ENCODE measurements at regions not wholly inside any gene's neighbourhood (a gene's known extent, or its start where the extent isn't known, plus 50 kb on each side); places are given as distances from the start of the nearest gene placed in this dataset.
"Not testable (repeated sequence)": the region's sequence is repeated elsewhere in the genome, so short reads cannot be mapped to it uniquely, and the experiment has no call there.

DNA sequence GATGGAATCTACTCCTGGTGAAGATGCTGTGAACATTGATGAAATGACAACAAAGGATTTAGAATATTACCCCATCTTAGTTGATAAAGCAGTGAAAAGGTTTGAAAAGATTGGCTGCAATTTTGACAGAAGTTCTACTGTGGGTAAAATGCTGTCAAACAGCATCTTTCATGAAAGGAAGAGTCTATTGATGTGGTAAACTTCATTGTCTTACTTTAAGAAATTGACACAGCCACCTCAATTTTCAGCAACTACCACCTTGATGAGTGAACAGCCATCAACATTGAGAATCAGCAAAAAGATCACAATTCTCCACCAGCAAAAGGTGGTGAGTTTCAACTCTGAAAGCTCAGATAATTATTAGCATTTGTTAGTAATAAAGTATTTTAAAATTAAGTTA lies 310.3 kb upstream of the RBMS1 start:
- DNase-seq (ENCODE audit: low spot score), result no peak

DNA sequence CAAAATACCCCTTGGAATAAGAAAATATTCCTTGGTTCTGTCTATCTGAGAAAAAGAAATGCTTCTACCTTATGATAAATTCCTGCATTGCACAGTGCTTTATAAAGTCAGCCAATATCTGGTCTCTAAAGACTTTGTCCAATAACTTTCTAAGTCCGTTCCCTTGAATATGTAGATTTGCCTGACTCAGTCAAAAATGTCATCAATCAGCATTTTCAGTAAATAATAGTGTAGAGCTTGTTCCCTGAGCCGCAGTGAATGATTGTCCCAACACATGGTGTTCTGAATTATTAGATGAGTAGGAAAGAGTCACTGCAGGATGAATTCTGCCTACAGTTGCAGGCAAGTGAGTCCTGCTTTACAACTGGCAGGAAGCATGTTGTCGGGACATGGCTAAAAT lies 316.8 kb upstream of the RBMS1 start:
- DNase-seq (ENCODE audit: low spot score), result no peak

GRCh38 chr2:160812830-160813505 lies 319.4 kb upstream of the RBMS1 start:
- no peak for DNase-seq (ENCODE audit: low spot score)

- DNase-seq (ENCODE audit: low spot score), result no peak
These were observed 319.9 kb upstream of the RBMS1 start for GRCh38 chr2:160813506-160813858.

GRCh38 chr2:160816916-160817499 lies 323.4 kb upstream of the RBMS1 start:
- DNase-seq (ENCODE audit: low spot score), result no peak

GRCh38 chr2:160820691-160821090 lies 327.1 kb upstream of the RBMS1 start:
- no peak for DNase-seq (ENCODE audit: low spot score)

DNA sequence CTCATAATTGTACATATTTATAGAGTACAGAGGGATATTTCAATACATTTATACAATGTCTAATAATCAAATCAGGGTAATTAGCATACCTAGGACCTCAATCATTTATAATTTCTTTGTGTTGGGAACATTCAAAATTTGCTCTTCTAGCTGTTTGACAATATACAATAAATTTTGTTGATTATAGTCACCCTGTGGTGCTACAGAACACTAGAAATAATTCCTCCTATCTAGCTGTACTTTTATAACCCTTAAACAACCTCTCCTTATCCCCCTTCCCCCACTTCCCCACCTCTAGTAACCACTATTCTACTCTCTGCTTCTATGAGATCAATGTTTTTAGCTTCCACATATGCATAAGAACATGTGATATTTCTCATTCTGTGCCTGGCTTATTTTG lies 328.4 kb upstream of the RBMS1 start:
- no peak for DNase-seq (ENCODE audit: low spot score)

GRCh38 chr2:160825433-160825832 lies 331.8 kb upstream of the RBMS1 start:
- DNase-seq (ENCODE audit: low spot score), result no peak

- DNase-seq (ENCODE audit: low spot score), result no peak
These were observed 332.9 kb upstream of the RBMS1 start for GRCh38 chr2:160826496-160826895.

DNA sequence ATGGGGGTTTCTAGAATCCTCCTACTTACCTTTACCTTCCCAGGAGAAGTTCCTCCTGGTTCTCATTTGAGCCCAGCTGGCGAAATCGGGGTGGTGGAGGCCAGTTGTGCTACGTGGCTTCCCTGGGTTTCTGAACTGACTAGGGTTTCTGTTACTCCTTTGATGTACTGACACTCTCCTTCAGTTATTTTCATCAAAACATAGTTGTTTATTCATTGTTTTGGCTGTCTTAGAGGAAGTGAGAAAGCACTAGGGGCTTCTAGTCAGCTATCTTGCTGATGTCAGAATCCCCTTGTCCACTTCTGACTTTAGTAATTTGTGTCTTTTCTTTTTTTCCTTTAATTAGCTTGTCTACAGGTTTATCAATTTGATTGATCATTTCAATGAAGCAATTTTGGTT lies 332.2 kb upstream of the TANK start:
- no peak for DNase-seq (ENCODE audit: low spot score)

GRCh38 chr2:160832381-160832780 lies 327.8 kb upstream of the TANK start:
- DNase-seq (ENCODE audit: low spot score), result not testable (repeated sequence)

DNA sequence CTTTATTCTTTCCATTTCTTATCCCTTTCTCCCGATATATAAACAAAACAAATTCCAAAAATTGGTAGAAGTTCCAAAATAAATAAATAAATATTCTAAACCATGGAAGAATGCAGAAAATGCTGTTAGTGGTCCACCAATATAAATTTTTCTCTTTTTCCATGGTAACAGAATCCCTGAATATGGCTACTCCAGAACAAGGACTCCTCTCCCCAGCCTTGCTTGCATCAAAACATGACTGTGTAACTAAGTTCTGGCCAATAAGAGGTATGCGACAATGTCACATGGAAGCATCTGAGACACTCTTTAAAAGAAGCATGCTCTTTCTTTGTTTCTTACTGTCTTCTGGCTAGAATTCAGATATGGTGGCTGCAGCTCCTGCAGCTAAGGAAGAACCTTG lies 325.1 kb upstream of the TANK start:
- no peak for DNase-seq (ENCODE audit: low spot score)

- no peak for DNase-seq (ENCODE audit: low spot score)
These were observed 323.5 kb upstream of the TANK start for GRCh38 chr2:160836755-160837154.

GRCh38 chr2:160837416-160837815 lies 322.8 kb upstream of the TANK start:
- no peak for DNase-seq (ENCODE audit: low spot score)

- DNase-seq (ENCODE audit: low spot score), result no peak
These were observed 322.1 kb upstream of the TANK start for GRCh38 chr2:160838147-160838546.

- DNase-seq (ENCODE audit: low spot score), result no peak
These were observed 321.5 kb upstream of the TANK start for GRCh38 chr2:160838691-160839090.

- no peak for DNase-seq (ENCODE audit: low spot score)
These were observed 317.9 kb upstream of the TANK start for GRCh38 chr2:160842286-160842685.

GRCh38 chr2:160859096-160859495 lies 301.1 kb upstream of the TANK start:
- DNase-seq (ENCODE audit: low spot score), result no peak

GRCh38 chr2:160862226-160862625 lies 298.0 kb upstream of the TANK start:
- no peak for DNase-seq (ENCODE audit: low spot score)

DNA sequence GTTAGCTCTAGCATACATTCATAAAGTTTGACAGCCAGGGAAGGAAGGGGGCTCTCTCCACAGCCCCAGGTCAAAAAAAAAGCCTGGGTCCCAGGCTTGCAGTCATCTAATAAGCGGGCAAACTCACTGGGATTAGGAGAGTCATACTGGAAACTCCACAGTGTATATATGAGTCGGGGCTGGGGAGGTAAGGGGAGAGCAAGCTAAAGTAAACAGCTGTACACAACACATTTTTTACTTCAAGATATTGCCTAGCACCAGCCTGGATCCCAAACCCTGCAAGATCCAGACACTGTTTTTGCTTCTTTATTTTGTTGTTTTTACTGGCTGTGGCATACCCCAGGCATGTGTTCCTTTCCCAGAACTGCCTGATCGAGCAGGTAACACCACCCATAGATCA lies 291.3 kb upstream of the TANK start:
- no peak for DNase-seq (ENCODE audit: low spot score)

- DNase-seq (ENCODE audit: low spot score), result peak; percentile 28
These were observed 290.8 kb upstream of the TANK start for GRCh38 chr2:160869411-160869810.

GRCh38 chr2:160870729-160871465 lies 289.3 kb upstream of the TANK start:
- DNase-seq (ENCODE audit: low spot score), result no peak

DNA sequence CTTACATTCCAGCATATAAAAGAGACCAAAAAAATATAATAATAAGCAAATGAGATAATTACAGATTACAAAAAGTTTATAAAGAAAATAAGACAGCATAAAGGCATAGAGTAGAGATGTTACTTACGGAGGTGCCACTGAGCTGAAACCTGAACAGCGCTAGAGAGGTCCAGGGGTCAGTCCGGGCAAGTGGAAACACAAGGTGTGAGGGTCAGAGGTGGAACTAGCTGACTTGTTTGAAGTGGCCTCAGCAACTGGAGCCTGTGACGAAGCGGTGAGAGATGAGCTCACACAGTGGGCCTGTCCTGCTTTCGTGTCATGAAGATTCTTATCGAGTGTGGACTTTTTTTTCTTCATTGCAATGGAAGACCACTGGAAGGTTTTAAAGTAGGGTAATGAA lies 288.3 kb upstream of the TANK start:
- no peak for DNase-seq (ENCODE audit: low spot score)

DNA sequence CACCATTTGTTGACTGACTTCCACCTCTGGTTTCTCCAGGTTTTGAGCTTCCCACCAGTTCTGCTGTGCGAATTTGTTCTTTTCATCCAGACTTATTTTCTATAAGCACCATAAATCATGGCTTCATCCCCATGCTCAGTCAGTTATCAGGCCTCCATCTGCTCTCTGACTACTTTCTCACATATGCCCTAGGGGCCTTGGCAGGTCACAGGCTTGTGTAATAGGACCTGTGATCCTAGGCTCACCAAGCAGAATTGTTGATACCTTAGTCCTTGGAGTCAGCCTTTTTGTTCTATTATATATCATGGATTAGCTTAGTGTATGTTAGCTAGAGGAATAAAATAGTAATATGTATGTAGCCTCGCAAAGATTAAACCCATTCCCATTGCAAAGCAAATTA lies 284.2 kb upstream of the TANK start:
- DNase-seq (ENCODE audit: low spot score), result no peak

Measured in COLO829 (cell line).